Large intestine (tissue), 3 donors: ENCODE measurements at regions not wholly inside any gene's neighbourhood (a gene's known extent, or its start where the extent isn't known, plus 50 kb on each side); places are given as distances from the start of the nearest gene placed in this dataset.

ENCODE experiments used
- DNase-seq, 2 donors: peaks; one replicate each; pipeline versions ENCODE4 v3.0.0 to v3.0.0-alpha.2; 2013
- H3K27ac ChIP-seq: one replicate; pipeline ENCODE4 v1.5.1; 2013; ENCODE audit warnings: low read length
- H3K27me3 ChIP-seq: 2 replicates; pipeline ENCODE4 v1.6.1; 2013; ENCODE audit warnings: low read length; ENCODE audit not compliant: control insufficient read depth, insufficient read depth
- H3K36me3 ChIP-seq: 2 replicates; pipeline ENCODE4 v1.6.1; 2013; ENCODE audit warnings: low read length; ENCODE audit not compliant: control insufficient read depth, insufficient read depth
- H3K4me1 ChIP-seq: one replicate; pipeline ENCODE4 v1.6.1; 2013; ENCODE audit warnings: low read length; ENCODE audit not compliant: control insufficient read depth, insufficient read depth
- H3K4me3 ChIP-seq: one replicate; pipeline ENCODE4 v1.5.1; 2013; ENCODE audit warnings: low read length
- H3K9me3 ChIP-seq: one replicate; pipeline ENCODE4 v1.6.1; 2013; ENCODE audit warnings: mild to moderate bottlenecking, low read depth, low read length, moderate library complexity; ENCODE audit not compliant: control insufficient read depth
- WGBS: methylation state at CpG from one replicate; pipeline ENCODE4 v1.1.5; 2013; ENCODE audit warnings: low lambda C conversion rate; ENCODE audit not compliant: insufficient coverage; 5-methylcytosine and 5-hydroxymethylcytosine counted together

DNA sequence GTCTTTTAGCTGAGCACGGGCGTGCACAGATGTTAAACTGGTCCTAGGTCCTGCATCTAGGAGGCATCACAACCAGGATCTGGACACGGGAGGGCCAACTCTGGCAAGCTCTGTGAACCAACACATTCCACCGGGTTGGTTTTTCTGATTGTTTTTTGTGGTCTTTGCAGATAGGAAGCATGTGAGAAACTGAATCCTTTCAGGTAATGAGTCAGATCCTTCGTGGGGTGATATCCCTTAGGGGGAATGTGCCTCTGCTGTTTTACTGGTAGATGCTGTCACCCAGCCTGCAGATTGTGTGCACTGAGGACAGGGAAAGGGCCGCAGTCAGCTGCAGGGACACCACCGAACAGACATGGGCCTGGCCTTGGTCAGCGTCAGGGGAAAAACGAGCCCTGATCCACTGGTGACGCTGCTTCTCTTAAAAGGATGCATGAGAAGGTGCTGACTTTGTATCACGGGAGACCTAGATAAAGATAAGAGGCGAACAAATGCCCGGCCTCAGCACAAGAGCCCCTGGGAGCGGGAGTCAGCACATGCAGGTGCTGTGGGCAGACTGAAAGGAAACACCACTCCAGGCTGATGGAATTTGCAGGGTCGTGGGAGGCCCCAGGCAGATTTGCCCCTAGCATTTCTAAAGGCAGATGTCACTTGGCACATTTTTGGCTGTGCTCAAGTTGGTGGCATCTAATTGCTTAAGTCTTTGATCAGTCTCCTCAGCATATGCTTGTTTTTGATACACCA is 51.1 kb downstream of the DOP1B start:
- Histone ChIP-seq H3K4me3 (no peak overlapping the region), H3K27me3 (no peaks in the 10 kb centered on the region), H3K4me1 (peaks cover 17% of the 10 kb centered on the region), H3K27ac (no peak overlapping the region), H3K36me3 (peaks cover 11% of the 10 kb centered on the region), H3K9me3 (no peaks in the 10 kb centered on the region)
- no CpG with 5 or more reads among the region's 15 CpGs for WGBS
- DNase-seq: no peak

DNA sequence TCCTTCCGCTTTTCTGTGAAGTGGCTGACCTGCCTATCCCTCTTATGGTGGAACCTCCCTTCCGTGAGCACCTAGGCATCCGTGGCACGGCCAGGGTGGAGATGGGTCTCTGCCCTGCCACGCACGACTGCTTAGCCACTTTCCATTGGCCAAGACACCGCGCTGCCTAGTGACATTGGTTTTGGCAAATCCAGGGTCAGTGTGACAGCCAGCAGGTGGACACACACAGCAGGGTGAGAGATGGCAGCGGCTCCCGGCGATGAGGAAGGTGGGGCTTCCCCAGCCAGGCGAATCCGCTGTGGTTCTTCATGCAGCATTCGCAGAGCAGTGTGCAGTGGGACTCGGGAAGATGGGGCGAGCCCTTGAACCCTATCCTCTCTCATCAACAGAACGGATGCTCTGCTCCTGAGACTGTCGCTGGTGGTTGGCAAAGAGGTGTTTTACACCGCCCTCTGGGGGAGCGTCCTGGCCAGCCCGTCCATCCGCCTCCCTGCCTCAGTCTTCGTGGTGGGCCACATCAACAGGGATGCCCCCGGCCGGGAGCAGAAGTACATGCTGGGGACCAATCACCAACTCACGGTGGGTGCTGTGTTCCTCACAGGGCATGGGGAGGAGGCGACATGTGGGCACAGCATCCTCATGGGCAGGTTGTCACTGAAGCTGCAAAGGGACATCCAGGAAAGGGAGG is 51.8 kb downstream of the DOP1B start:
- no peak for DNase-seq
- H3K4me3 ChIP-seq: no peak overlapping the region
- H3K27me3 ChIP-seq: no peaks in the 10 kb centered on the region
- no CpG with 5 or more reads among the region's 27 CpGs for WGBS
- no peak overlapping the region for H3K27ac ChIP-seq
- peaks cover 11% of the 10 kb centered on the region for H3K36me3 ChIP-seq
- no peaks in the 10 kb centered on the region for H3K9me3 ChIP-seq
- peaks cover 10% of the 10 kb centered on the region for H3K4me1 ChIP-seq

DNA sequence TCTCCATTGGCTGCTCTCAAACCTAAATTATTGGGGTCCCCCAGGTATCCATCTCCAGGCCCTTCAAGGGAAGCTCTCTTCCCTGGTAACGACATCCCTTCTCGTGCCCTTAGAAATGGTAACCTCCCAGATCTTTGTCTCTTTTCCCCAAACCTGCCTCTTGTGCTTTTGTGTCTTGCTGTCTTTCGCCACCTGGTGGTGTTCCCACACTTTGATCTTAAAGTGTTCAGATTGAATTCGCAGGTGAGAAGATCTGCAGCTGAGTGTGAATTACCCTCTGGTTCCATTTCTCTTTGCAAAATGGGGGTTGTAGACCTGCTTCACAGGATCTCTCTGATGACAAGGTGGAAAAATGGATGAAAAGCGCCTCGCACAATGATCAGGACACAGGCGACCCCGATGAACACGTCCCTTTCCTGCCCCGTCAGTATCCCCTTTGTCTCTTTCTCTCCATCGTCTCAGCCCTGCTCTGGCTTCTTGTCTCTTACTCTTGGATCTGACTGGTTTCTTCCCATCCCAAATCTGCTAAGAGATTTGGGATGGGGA is 53.1 kb downstream of the DOP1B start:
- Histone ChIP-seq H3K36me3 (peaks cover 19% of the 10 kb centered on the region), H3K4me3 (no peak overlapping the region), H3K27me3 (no peaks in the 10 kb centered on the region), H3K4me1 (no peaks in the 10 kb centered on the region), H3K27ac (no peak overlapping the region), H3K9me3 (no peaks in the 10 kb centered on the region)
- DNase-seq: peak; percentile 32 to 43
- 54% methylated on average over 4 of the region's 11 CpGs for WGBS

DNA sequence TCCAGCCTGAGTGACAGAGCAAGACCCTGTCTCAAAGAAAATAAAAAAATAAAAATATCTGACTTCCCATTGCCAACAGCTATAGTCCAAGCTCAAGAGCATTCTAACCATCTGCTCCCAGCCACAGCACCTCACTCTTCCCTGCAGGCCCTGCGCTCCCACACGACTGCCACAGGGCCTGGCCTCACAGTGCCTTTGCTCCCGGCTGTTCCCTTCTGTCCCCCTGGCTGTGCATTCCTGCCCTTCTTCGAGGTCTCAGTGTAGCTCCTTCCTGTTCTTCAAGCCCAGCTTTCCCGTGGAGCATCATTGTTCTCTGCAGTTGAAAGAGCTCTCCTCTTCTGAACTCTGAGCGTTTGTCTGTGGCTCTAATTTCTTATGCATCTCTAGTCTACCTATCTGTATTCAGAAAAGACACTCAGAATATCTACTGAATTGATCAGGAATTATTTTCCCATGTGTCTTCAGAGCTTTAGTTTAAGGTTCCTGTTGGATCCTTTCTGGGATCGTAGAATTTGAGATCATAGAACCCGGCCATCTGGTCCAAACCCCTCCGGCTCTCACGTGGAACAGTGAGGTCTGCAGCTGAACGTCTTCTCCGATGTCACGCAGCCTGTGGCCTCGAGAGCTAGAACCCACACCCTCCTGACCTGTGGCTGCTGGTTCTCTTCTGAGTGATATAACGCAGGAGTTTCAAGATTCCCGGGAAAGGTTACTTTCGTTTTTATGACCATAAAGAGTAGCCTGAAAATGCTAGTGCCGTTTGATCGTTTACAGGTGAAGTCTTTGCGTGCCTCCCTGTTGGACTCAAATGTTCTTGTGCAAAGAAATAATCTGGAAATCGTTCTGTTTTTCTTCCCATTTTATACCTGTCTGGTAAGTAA is 54.4 kb downstream of the DOP1B start:
- H3K36me3 ChIP-seq: peaks cover 24% of the 10 kb centered on the region

DNA sequence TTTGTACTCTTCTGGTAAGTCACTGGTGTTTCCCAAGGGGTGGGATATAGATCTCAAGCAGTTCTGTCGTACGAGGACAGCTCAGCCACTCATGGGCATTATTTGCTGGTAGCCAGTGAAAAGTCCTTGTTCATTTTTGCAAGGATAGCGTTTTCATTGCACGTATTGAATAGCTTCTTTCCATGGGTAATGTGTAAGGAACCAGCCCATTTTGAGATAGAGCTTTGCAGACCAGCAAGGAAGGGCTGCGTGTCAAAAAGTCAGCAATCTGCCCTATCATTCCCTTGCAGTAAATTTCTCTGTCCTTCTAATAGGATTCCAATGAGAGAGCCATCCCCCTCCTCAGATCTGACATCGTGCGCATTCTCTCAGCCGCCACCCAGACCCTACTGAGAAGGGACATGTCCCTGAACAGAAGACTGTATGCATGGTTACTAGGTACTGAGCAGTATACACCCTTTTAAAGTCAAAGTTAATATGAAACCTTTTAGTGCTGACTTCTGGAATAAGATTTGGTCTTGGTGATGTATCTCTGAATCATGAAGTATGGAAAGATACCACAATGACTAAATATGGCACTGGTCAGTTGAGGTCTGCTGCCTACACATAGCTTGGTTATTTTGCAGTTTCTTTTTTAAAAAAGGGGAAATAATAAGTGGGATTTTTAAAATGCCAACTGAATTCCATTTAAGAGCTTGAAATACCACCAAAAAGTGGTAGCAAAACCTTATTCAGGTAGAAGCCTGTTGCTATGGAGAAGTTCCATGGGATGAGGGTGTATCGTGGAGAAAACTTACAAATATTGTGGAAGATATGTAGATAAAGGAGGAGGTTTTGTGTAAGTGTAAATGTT is 55.3 kb downstream of the DOP1B start:
- Histone ChIP-seq H3K27ac (no peak overlapping the region), H3K27me3 (no peaks in the 10 kb centered on the region), H3K9me3 (no peaks in the 10 kb centered on the region), H3K36me3 (peaks cover 28% of the 10 kb centered on the region), H3K4me3 (no peak overlapping the region), H3K4me1 (no peaks in the 10 kb centered on the region)
- no peak for DNase-seq
- WGBS: 95% methylated on average over 3 of the region's 9 CpGs

More for the DNA sequence above, 54.4 kb downstream of the DOP1B start:
- no peak overlapping the region for H3K27ac ChIP-seq
- H3K9me3 ChIP-seq: no peaks in the 10 kb centered on the region
- DNase-seq: no peak
- no peaks in the 10 kb centered on the region for H3K27me3 ChIP-seq
- no peak overlapping the region for H3K4me3 ChIP-seq
- WGBS: 93% methylated on average over 5 of the region's 21 CpGs
- H3K4me1 ChIP-seq: no peaks in the 10 kb centered on the region

DNA sequence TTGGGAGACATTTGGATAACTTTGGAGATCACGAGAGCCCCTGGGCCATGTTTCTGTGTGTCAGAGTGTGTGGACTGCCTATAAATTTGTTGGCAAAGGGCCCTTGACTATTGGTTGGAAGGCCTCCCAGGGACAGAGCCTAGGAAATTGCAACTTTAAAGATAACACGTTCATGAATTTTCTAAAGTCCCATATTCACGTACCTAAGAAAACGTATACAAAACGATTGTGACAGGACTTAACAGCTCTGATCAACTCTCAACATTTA is 55.8 kb downstream of the DOP1B start:
- Histone ChIP-seq H3K4me1 (no peaks in the 10 kb centered on the region), H3K4me3 (no peak overlapping the region), H3K27me3 (no peaks in the 10 kb centered on the region), H3K9me3 (no peaks in the 10 kb centered on the region), H3K27ac (no peak overlapping the region), H3K36me3 (peaks cover 30% of the 10 kb centered on the region)
- no peak for DNase-seq
- 100% methylated on average over 3 of the region's 5 CpGs for WGBS

DNA sequence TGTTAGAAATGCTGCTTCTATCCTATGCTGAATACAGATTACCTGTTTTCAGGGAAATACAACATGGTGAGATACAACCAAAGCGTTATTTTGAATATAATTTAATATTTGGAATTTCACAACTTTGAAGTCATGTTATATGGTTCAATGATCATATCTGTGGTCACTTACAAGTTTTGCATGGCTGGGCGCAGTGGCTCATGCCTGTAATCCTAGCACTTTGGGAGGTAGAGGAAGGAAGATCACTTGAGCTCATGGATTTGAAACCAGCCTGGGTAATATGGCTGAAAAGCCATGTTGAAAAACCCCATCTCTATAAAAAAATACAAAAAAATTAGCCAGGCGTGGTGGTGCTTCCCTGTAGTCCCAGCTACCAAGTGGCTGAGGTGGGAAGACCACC is 57.9 kb downstream of the DOP1B start:
- Histone ChIP-seq H3K27ac (no peak overlapping the region), H3K4me1 (no peaks in the 10 kb centered on the region), H3K9me3 (no peaks in the 10 kb centered on the region), H3K27me3 (no peaks in the 10 kb centered on the region), H3K36me3 (peaks cover 43% of the 10 kb centered on the region), H3K4me3 (no peak overlapping the region)
- WGBS: 100% methylated on average over 1 of the region's 3 CpGs
- DNase-seq: no peak

DNA sequence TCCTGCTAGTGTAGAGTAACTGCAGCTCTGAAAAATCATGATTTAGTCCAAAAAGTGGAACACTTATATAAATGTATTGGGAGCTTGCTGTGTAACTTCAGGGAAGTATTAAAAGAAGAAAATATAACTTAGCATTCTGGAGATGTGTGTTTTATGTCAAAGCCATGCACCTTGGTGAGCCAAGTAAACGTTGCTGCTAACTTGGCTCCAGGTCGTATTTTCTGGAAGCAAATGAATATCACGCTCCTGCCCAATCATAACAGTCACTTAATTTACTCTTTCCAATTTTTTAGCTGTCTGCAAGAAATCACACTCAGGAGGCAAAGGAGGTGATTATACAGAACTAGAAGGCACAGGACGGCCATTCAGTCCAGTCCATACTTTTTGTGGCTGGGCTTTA is 61.1 kb downstream of the DOP1B start:
- WGBS: 80% methylated on average over 1 of the region's 4 CpGs
- Histone ChIP-seq H3K9me3 (no peaks in the 10 kb centered on the region), H3K36me3 (peaks cover 37% of the 10 kb centered on the region), H3K4me3 (no peak overlapping the region), H3K27ac (no peak overlapping the region), H3K27me3 (no peaks in the 10 kb centered on the region), H3K4me1 (no peaks in the 10 kb centered on the region)
- DNase-seq: no peak

DNA sequence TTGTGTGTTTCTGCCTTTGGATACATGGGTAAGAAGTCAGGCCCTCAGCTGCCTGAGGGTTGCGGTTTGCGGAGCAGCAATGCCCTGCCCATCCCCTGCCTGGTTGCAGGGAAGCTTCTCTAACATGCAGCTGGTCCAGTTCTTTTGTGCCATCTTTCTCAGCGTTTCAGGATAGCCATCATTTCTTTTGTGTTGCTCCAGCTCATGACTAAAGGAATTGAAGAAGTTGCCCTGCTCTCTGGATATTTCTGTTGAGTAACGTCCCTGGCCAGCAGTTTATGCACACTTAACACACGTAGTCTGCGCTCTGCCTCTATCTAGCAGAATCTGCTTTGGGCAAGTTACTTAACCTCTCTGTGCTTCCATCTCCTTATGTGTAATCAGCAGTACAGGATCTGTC is 62.1 kb downstream of the DOP1B start:
- H3K27ac ChIP-seq: no peak overlapping the region

DNA sequence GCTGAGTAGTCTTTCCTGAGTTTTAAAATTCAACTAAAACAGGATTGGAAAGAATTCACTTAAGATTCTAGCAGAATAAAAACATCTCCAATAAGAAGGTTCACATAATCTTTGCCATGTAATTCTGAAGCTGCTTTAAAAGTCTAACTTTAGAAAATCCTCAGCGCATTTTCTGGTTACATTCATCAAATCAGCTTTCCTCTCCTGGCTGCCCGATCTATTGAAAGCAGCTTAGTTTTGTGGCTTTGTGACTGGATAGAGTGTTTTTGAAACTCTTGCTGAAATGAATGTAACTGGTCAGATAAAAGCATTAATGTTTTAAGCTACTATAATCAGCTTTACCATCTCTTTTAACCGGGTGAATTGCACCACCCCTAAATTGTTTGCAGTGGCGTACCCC is 66.8 kb downstream of the DOP1B start:
- Histone ChIP-seq H3K9me3 (no peaks in the 10 kb centered on the region), H3K4me1 (no peaks in the 10 kb centered on the region), H3K27me3 (no peaks in the 10 kb centered on the region), H3K4me3 (no peak overlapping the region), H3K36me3 (peaks cover 26% of the 10 kb centered on the region), H3K27ac (no peak overlapping the region)
- no CpG with 5 or more reads among the region's 4 CpGs for WGBS
- no peak for DNase-seq

More for the DNA sequence above, 62.1 kb downstream of the DOP1B start:
- Histone ChIP-seq H3K9me3 (no peaks in the 10 kb centered on the region), H3K27me3 (no peaks in the 10 kb centered on the region), H3K36me3 (peaks cover 38% of the 10 kb centered on the region), H3K4me3 (no peak overlapping the region), H3K4me1 (no peaks in the 10 kb centered on the region)
- DNase-seq: no peak
- 100% methylated on average over 2 of the region's 6 CpGs for WGBS
